CD4-positive, alpha-beta T cell treated with Interleukin-21 for 1 hour (primary cell): ENCODE measurements at regions not wholly inside any gene's neighbourhood (a gene's known extent, or its start where the extent isn't known, plus 50 kb on each side); places are given as distances from the start of the nearest gene placed in this dataset.
"Not testable (repeated sequence)": the region's sequence is repeated elsewhere in the genome, so short reads cannot be mapped to it uniquely, and the experiment has no call there.

ENCODE experiments used
- DNase-seq: peaks from one replicate; pipeline ENCODE4 v3.0.0-alpha.2; 2020

- DNase-seq, result not testable (repeated sequence)
These were observed 357.9 kb downstream of the TMEM121 start for GRCh38 chr14:105884192-105884807.

- DNase-seq, result no peak
These were observed 358.5 kb downstream of the TMEM121 start for GRCh38 chr14:105884808-105885281.

DNA sequence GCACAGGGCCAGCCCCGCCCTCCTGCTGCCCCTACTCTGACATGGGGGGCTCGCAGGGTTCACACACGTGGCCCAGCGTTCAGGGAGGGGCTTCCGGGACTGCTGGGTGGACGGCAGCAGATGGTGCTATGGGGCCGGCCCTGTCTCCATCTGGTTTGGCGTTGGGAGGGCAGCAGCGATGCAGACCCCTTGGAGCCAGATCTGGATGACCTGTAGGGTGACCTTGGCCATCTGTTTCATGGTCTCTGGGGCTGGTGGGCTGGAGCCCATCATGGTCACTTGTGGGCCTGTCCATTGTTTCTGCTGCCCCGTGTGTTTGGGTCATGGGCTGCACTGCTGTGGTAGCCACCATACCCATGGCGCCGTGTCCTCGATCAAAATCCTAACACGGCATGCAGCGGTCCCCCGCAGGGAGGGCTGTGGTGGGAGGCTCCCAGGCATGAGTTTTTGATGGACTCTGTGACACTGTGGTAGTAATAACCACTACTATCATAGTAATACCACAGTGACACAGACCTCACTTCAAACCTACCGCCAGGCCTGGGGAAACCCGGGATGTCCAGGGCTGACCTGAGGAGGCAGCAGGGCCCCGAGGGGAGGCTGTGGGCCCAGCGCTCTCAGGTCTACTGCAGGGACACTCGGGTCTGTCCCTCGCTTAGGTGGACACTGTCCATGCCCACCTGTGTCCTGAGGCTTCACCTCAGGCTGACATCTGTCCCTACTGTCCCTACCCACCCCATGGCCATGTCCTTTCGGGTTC lies 359.4 kb downstream of the TMEM121 start:
- no peak for DNase-seq

DNA sequence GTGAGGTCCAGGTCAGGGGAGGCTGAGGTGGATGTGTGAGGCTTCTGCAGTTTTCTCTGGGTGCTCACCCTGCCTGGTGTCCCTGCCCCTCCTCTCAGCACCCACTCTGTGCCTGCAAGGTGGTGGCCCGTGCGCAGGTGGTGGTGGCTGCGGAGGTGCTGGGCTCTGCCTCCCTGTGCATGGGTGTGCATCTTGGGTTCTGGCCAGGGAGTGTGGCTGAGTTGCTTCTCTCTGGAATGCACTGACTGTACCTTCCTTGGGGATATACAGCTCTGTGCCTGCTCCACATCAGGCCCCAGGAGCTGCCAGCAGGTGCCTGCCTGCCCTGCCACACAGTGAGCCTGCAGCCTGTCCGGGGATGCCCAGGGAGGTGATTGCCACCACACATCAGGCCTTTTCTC lies 360.4 kb downstream of the TMEM121 start:
- not testable (repeated sequence) for DNase-seq

- no peak for DNase-seq
These were observed 361.3 kb downstream of the TMEM121 start for GRCh38 chr14:105887692-105888091.

DNA sequence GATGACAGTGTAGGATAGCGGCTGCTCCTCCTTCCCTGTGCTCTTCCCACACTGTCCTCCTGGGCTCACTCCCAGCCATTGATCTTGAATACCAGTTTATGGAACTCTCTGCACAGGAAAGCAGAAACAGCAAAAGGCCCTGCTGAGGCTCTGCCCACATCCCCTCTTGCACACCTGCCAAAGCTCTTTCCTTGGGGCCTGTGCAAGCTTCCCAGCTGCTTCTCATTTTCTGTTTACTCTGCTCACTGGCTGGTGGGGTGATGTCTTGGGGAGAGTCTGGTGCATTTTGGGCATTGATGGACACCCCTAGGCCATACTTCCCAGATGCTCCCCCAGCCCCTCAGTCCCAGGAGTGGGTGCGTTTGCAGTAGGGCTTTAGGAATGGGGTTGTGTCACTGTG lies 361.8 kb downstream of the TMEM121 start:
- DNase-seq, result no peak

- no peak for DNase-seq
These were observed 362.6 kb downstream of the TMEM121 start for GRCh38 chr14:105888784-105889665.

DNA sequence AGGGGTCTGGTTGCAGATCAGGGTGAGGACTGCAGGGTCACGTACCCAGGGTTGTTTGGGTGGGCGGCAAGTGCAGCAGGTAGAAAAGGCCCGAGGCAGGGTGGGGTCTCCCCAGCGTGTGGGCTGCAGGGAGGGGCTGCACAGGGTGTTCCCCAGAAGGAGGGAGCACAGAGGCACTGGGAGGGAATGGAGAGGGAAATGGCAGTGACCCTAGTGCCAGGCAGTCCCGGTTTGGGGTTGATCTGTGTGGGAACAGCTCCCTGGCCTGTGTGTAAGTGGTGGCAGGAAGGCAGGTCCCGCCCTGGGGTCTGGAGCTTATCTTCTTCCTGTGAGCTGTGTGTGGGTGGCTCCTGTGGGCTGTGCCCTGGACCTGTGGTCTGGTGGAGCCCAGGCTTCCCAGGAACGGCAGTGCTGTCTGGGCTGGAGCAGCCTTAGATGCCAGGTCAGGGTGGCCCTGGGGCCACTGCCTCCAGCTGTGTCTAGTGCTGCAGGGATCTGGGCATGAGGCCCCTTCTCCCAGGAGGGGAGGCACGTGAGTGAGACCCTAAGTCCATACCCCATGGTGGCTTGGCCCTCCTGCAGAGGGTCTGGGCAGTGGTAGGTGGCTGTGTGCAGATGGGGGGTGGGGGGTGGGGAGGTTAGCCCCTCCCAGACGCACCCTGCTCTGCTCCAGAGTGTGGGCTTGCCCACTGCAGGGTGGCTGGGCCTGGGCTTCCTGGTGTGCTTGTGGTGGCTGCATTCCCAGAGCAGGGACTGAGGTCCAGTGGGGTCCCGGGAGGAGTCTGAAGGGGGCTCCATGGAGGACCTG lies 363.5 kb downstream of the TMEM121 start:
- no peak for DNase-seq

DNA sequence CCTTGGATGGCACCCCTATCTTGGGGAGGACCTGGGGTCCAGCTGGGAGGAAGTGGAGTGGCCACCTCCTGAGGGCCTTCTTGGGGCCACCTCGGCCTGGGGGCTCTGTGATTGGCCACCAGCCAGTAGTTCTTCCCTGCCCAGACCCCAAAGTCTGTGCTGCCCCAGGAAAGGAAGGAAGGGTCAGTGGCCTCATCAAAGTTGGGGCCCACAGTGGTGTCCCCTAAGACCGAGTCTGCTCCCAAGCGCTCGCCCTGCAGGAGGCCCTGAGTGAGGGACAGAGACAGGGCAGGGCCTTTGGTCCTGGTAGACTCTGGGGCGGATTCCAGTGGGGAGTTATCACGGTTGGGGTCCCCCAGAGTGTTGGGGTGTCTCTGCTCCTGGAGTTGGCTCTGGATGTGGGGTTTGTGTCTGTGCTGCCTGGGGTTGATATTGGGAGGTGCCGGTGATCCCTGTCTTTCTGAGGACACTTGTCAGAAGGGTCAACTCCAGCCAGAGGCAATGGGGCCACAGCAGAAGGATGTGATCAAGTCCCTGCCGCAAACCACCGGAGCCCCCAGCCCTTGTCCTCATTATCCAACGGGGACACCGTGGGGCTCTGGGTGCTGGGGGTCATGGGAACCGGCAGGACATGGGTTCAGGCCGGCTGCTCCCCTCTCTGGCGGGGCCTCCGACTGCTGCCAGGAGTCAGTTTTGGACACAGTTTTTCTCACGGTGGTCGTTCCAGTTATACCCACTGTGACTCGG lies 364.3 kb downstream of the TMEM121 start:
- DNase-seq, result no peak

GRCh38 chr14:105891221-105891602 lies 364.8 kb downstream of the TMEM121 start:
- DNase-seq, result no peak

- no peak for DNase-seq
These were observed 365.5 kb downstream of the TMEM121 start for GRCh38 chr14:105891631-105892452.

GRCh38 chr14:105892453-105893441 lies 366.4 kb downstream of the TMEM121 start:
- DNase-seq, result not testable (repeated sequence)

GRCh38 chr14:105893686-105894085 lies 367.3 kb downstream of the TMEM121 start:
- DNase-seq, result not testable (repeated sequence)

- DNase-seq, result no peak
These were observed 368.0 kb downstream of the TMEM121 start for GRCh38 chr14:105894125-105894977.

- no peak for DNase-seq
These were observed 368.8 kb downstream of the TMEM121 start for GRCh38 chr14:105894978-105895881.

- DNase-seq, result not testable (repeated sequence)
These were observed 369.8 kb downstream of the TMEM121 start for GRCh38 chr14:105896206-105896605.

DNA sequence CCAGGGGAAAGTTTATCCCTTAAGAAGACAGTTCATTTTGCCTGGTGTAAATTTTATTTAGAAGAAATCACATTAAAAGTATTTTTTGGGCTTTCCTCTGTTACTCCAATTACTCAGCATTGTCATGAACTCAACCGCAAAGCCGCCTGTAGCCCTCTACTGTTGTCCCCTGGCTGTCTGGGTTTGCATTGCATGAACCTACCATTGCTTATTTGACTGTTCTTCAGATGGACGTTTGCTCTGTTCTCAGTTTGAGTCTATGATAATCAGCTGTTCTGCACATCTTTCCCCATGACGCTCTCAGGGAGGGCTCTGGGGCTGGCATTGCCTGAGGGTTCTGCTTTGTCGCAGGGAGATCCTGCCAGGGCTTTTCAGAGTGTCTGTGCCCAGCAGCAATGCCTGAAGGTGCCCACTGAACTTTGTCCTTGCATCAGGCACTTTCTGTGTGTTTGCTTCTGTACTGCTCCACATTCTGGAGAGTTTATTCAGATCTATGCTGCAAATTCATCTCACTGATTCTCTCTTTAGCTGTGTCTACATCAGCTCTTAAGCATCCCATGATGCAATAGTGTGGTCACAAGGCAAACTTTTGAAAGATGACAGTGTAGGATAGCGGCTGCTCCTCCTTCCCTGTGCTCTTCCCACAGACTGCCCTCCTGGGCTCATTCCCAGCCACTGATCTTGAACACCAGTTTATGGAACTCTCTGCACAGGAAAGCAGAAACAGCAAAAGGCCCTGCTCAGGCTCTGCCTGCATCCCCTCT lies 370.8 kb downstream of the TMEM121 start:
- DNase-seq, result not testable (repeated sequence)
